ENCODE measurements at regions not wholly inside any gene's neighbourhood (a gene's known extent, or its start where the extent isn't known, plus 50 kb on each side); places are given as distances from the start of the nearest gene placed in this dataset.

DNA sequence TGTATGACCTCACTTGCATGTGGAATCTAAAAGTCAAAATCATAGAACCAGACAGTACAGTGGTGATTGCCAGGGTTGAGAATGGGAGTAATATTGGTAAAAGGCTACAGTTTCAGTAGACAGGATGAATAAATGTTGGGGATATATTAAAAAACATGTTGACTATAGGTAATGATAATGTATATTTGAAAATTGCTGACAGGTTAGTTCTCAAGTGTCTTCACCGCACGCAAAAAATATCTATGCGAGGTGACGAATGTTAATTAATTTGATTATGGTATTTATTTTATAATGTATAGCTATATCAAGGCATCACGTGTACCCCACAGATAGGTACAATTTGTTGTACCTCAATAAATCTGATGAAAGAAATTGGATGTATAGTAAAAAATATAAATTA is 909.6 kb upstream of the NDST4 start:
- H3K4me1 ChIP-seq (ENCODE audit: control insufficient read depth, insufficient read depth, low read length), result no peaks in the 10 kb centered on the region
- H3K36me3 ChIP-seq (ENCODE audit: control insufficient read depth, insufficient read depth, low read length), result no peaks in the 10 kb centered on the region
- CTCF ChIA-PET, result no interaction called here
- TF ChIP-seq SIN3A (IDR thresholded peaks at IDR 0.05; ENCODE audit: borderline replicate concordance, insufficient read depth, low read depth, low read length), result no peak
- TF ChIP-seq, protein P1, sequence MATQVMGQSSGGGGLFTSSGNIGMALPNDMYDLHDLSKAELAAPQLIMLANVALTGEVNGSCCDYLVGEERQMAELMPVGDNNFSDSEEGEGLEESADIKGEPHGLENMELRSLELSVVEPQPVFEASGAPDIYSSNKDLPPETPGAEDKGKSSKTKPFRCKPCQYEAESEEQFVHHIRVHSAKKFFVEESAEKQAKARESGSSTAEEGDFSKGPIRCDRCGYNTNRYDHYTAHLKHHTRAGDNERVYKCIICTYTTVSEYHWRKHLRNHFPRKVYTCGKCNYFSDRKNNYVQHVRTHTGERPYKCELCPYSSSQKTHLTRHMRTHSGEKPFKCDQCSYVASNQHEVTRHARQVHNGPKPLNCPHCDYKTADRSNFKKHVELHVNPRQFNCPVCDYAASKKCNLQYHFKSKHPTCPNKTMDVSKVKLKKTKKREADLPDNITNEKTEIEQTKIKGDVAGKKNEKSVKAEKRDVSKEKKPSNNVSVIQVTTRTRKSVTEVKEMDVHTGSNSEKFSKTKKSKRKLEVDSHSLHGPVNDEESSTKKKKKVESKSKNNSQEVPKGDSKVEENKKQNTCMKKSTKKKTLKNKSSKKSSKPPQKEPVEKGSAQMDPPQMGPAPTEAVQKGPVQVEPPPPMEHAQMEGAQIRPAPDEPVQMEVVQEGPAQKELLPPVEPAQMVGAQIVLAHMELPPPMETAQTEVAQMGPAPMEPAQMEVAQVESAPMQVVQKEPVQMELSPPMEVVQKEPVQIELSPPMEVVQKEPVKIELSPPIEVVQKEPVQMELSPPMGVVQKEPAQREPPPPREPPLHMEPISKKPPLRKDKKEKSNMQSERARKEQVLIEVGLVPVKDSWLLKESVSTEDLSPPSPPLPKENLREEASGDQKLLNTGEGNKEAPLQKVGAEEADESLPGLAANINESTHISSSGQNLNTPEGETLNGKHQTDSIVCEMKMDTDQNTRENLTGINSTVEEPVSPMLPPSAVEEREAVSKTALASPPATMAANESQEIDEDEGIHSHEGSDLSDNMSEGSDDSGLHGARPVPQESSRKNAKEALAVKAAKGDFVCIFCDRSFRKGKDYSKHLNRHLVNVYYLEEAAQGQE (IDR thresholded peaks at IDR 0.05; ENCODE audit: insufficient read depth in 1 of 2, low read depth in 2 of 2, low read length in 1 of 2), result no peak
- TF ChIP-seq TCF7L2 (IDR thresholded peaks at IDR 0.05; ENCODE audit: low read depth, low read length), result no peak
- TF ChIP-seq POLR2AphosphoS5 (IDR thresholded peaks at IDR 0.05; ENCODE audit: low read depth, low read length), result no peak
- TF ChIP-seq CTCF (IDR thresholded peaks at IDR 0.05), result no peak
- no peak overlapping the region for H3K4me3 ChIP-seq (ENCODE audit: low read depth in 2 of 2, low read length in 2 of 2)
- ATAC-seq, result no peak
- no peaks in the 10 kb centered on the region for H3K9me3 ChIP-seq (ENCODE audit: control insufficient read depth, insufficient read depth, low read depth, low read length)
- no peak overlapping the region for H3K27ac ChIP-seq (ENCODE audit: low read length)
- H3K27me3 ChIP-seq (ENCODE audit: control insufficient read depth, insufficient read depth, low read length), result no peaks in the 10 kb centered on the region
- no TSS peak for BruUV-seq (replicated peaks)
- intact Hi-C loops (cut with micrococcal nuclease; ENCODE audit: unreplicated experiment) (no loop called here), in situ Hi-C loops (cut with HindIII; ENCODE audit: low pct_unique_long_range_greater_than_20kb, low sequenced_read_pairs) (no loop called here)
- no peak for DNase-seq (ENCODE audit: low read depth, low spot score)
- POLR2A ChIA-PET, result no interaction called here

- no TSS peak for BruUV-seq (replicated peaks)
- in situ Hi-C loops (cut with HindIII; ENCODE audit: low pct_unique_long_range_greater_than_20kb, low sequenced_read_pairs), result no loop called here
- Histone ChIP-seq H3K27me3 (ENCODE audit: control insufficient read depth, insufficient read depth, low read length) (no peaks in the 10 kb centered on the region), H3K4me3 (ENCODE audit: low read depth in 2 of 2, low read length in 2 of 2) (no peak overlapping the region), H3K9me3 (ENCODE audit: control insufficient read depth, insufficient read depth, low read depth, low read length) (0 out of 2 replicates have a peak, but pooled peaks cover 2% of the 10 kb centered on the region), H3K27ac (ENCODE audit: low read length) (no peak overlapping the region), H3K4me1 (ENCODE audit: control insufficient read depth, insufficient read depth, low read length) (no peaks in the 10 kb centered on the region), H3K36me3 (ENCODE audit: control insufficient read depth, insufficient read depth, low read length) (no peaks in the 10 kb centered on the region)
- POLR2A ChIA-PET, result no interaction called here
- no peak for ATAC-seq
- no peak for DNase-seq (ENCODE audit: low read depth, low spot score)
- CTCF ChIA-PET, result no interaction called here
- intact Hi-C loops (cut with micrococcal nuclease; ENCODE audit: unreplicated experiment), result no loop called here
- no peak for TF ChIP-seq POLR2AphosphoS5 (IDR thresholded peaks at IDR 0.05; ENCODE audit: low read depth, low read length)
- no peak for TF ChIP-seq TCF7L2 (IDR thresholded peaks at IDR 0.05; ENCODE audit: low read depth, low read length)
- TF ChIP-seq SIN3A (IDR thresholded peaks at IDR 0.05; ENCODE audit: borderline replicate concordance, insufficient read depth, low read depth, low read length), result no peak
- TF ChIP-seq, protein P1 (IDR thresholded peaks at IDR 0.05; ENCODE audit: insufficient read depth in 1 of 2, low read depth in 2 of 2, low read length in 1 of 2), result no peak
- TF ChIP-seq CTCF (IDR thresholded peaks at IDR 0.05), result no peak
Measured at GRCh38 chr4:116020141-116020722, 906.8 kb upstream of the NDST4 start.
